PFSK-1 (cell line): ENCODE measurements at regions not wholly inside any gene's neighbourhood (a gene's known extent, or its start where the extent isn't known, plus 50 kb on each side); places are given as distances from the start of the nearest gene placed in this dataset.

Experiments
- POLR2AphosphoS5 ChIP-seq: IDR thresholded peaks from 2 replicates; pipeline ENCODE4 v1.6.1; 2012; ENCODE audit warnings: low read depth, mild to moderate bottlenecking, control low read depth, low read length, moderate library complexity
- TF ChIP-seq, protein P1 (sequence below), 2 experiments: IDR thresholded peaks; 2 replicates each; pipeline versions ENCODE4 v1.6.1 to v1.8.0; 2011 to 2012; ENCODE audit warnings: low read depth in 2 of 2, low read length in 2 of 2, control low read depth in 1 of 2, inconsistent platforms in 1 of 2, mild to moderate bottlenecking in 1 of 2, moderate library complexity in 1 of 2; ENCODE audit not compliant: insufficient read depth in 1 of 2

- no peak for TF ChIP-seq POLR2AphosphoS5
- TF ChIP-seq, protein P1, sequence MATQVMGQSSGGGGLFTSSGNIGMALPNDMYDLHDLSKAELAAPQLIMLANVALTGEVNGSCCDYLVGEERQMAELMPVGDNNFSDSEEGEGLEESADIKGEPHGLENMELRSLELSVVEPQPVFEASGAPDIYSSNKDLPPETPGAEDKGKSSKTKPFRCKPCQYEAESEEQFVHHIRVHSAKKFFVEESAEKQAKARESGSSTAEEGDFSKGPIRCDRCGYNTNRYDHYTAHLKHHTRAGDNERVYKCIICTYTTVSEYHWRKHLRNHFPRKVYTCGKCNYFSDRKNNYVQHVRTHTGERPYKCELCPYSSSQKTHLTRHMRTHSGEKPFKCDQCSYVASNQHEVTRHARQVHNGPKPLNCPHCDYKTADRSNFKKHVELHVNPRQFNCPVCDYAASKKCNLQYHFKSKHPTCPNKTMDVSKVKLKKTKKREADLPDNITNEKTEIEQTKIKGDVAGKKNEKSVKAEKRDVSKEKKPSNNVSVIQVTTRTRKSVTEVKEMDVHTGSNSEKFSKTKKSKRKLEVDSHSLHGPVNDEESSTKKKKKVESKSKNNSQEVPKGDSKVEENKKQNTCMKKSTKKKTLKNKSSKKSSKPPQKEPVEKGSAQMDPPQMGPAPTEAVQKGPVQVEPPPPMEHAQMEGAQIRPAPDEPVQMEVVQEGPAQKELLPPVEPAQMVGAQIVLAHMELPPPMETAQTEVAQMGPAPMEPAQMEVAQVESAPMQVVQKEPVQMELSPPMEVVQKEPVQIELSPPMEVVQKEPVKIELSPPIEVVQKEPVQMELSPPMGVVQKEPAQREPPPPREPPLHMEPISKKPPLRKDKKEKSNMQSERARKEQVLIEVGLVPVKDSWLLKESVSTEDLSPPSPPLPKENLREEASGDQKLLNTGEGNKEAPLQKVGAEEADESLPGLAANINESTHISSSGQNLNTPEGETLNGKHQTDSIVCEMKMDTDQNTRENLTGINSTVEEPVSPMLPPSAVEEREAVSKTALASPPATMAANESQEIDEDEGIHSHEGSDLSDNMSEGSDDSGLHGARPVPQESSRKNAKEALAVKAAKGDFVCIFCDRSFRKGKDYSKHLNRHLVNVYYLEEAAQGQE (IDR thresholded peaks at IDR 0.05; ENCODE audit: insufficient read depth in 1 of 2, low read depth in 2 of 2, low read length in 2 of 2), result no peak
These were observed 892.0 kb downstream of the GATA3 start for GRCh38 chr10:8946451-8946850.
